SU-DHL-6 (cell line): ENCODE measurements at regions not wholly inside any gene's neighbourhood (a gene's known extent, or its start where the extent isn't known, plus 50 kb on each side); places are given as distances from the start of the nearest gene placed in this dataset.

Source experiments
- H2AFZ ChIP-seq: fragments of 200-600 bp; sonication (generic); 2 replicates; pipeline ENCODE4 v1.6.1; 2014; ENCODE audit warnings: low read depth, mild to moderate bottlenecking, moderate library complexity, mixed read lengths, antibody characterized with exemption, low read length; ENCODE audit not compliant: severe bottlenecking
- H3F3A ChIP-seq: fragments of 200-600 bp; shearing (Covaris generic); 2 replicates; pipeline ENCODE4 v1.6.0; 2016; ENCODE audit warnings: antibody characterized with exemption, mild to moderate bottlenecking; ENCODE audit not compliant: insufficient read depth
- H3K27ac ChIP-seq: fragments of 200-600 bp; sonication (generic); 2 replicates; pipeline ENCODE4 v1.5.1; 2016; ENCODE audit warnings: low read depth, mild to moderate bottlenecking, low read length, moderate library complexity, mixed read lengths
- H3K27me3 ChIP-seq: fragments of 200-600 bp; sonication (generic), shearing (Covaris generic); 2 replicates; pipeline ENCODE4 v1.6.0; 2014; ENCODE audit warnings: mild to moderate bottlenecking, low read length
- H3K36me3 ChIP-seq: fragments of 200-600 bp; sonication (generic); 2 replicates; pipeline ENCODE4 v1.6.1; 2014; ENCODE audit warnings: mild to moderate bottlenecking, low read length, mixed read lengths
- H3K4me2 ChIP-seq: fragments of 300-600, 200-600 bp; shearing (Covaris generic), sonication (generic); 2 replicates; pipeline ENCODE4 v1.6.0; 2014; ENCODE audit warnings: low read length, low read depth, mild to moderate bottlenecking; ENCODE audit not compliant: poor library complexity, severe bottlenecking
- H3K4me3 ChIP-seq: fragments of 200-600 bp; sonication (generic); 2 replicates; pipeline ENCODE4 v1.5.1; 2014; ENCODE audit warnings: antibody characterized with exemption, low read length, mild to moderate bottlenecking, mixed read lengths; ENCODE audit not compliant: insufficient read depth, poor library complexity, severe bottlenecking
- H3K79me2 ChIP-seq: fragments of 200-600 bp; sonication (generic); 2 replicates; pipeline ENCODE4 v1.6.1; 2014; ENCODE audit warnings: mild to moderate bottlenecking, low read length, moderate library complexity; ENCODE audit not compliant: insufficient read depth
- H3K9ac ChIP-seq: fragments of 200-600 bp; sonication (generic); 2 replicates; pipeline ENCODE4 v1.7.0; 2014; ENCODE audit warnings: mild to moderate bottlenecking, low read length
- H3K9me2 ChIP-seq: fragments of 200-600 bp; sonication (generic); replicated peaks from 2 replicates; pipeline ENCODE4 v1.6.1; 2014; ENCODE audit warnings: low read length; ENCODE audit not compliant: insufficient read depth
- H3K9me3 ChIP-seq: fragments of 200-600 bp; sonication (generic); 2 replicates; pipeline ENCODE4 v1.6.1; 2014; ENCODE audit warnings: low read length, mixed read lengths; ENCODE audit not compliant: insufficient read depth
- H4K20me1 ChIP-seq: fragments of 200-600 bp; sonication (generic); 2 replicates; pipeline ENCODE4 v1.6.1; 2014; ENCODE audit warnings: low read depth, mild to moderate bottlenecking, antibody characterized with exemption, low read length, moderate library complexity, mixed read lengths
- CTCF ChIP-seq: fragments of 200-600 bp; sonication (generic); IDR thresholded peaks from one replicate; pipeline ENCODE4 v1.5.1; 2017; ENCODE audit warnings: antibody characterized with exemption, mild to moderate bottlenecking, low read length, moderate library complexity; ENCODE audit not compliant: insufficient read depth, poor library complexity, severe bottlenecking
- EZH2phosphoT487 ChIP-seq: fragments of 200-600 bp; sonication (generic), shearing (Covaris generic); conservative IDR thresholded peaks from 2 replicates; pipeline ENCODE4 v1.6.1; 2018; ENCODE audit warnings: mild to moderate bottlenecking, antibody characterized with exemption, low read length, moderate library complexity, mixed read lengths

DNA sequence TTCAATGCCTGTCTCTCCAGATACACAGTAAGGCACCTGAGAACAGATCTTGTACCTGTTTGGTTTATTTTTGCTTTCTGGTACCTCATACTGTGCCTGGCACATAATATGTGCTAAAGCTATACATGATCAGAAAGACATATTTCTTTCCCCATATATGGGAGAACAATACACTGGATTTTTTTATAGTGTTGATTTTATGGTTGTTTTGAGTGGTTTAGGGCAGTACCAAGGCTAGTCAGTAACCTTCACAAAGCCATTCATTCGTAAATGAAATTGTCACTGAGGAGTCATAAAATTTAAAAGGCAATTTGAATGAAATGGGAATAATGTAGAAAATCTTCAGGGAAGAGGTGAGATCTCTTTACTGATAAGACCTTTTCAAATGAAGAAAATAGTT, 810.2 kb downstream of the TUSC7 start:
- Histone ChIP-seq H3K27ac (no peak overlapping the region), H4K20me1 (no peaks in the 10 kb centered on the region), H3F3A (no peaks in the 10 kb centered on the region), H3K4me3 (no peak overlapping the region), H3K9ac (no peak overlapping the region), H3K9me2 (no peaks in the 10 kb centered on the region), H3K9me3 (no peaks in the 10 kb centered on the region), H3K27me3 (no peaks in the 10 kb centered on the region), H2AFZ (no peak overlapping the region), H3K36me3 (no peaks in the 10 kb centered on the region), H3K79me2 (no peaks in the 10 kb centered on the region), H3K4me2 (no peak overlapping the region)
- TF ChIP-seq CTCF (no peak), EZH2phosphoT487 (no peak)

GRCh38 chr3:117520582-117520981, 811.0 kb downstream of the TUSC7 start:
- H2AFZ ChIP-seq: no peak overlapping the region
- no peaks in the 10 kb centered on the region for H3F3A ChIP-seq
- no peaks in the 10 kb centered on the region for H3K79me2 ChIP-seq

DNA sequence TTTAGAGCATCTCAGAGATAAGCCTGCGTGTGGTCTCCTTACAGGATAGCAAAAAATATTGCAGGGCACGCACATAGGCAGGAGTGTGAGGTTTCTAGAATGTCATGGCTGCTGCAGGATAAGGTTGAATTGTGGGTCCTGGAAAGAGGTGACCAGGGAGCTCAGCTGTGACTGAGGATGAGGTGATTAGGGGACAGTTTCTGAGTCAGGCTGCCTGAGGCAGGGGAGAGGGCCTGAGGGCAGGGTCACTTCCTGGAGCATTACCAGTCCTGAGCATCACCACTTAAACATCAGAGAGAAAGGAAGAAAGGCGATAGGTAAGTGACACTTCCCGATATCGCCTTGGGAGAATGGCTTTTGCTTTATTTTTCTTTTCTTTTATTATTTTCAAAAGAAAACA, 813.8 kb downstream of the TUSC7 start:
- Histone ChIP-seq H2AFZ (no peak overlapping the region), H3K9me3 (no peaks in the 10 kb centered on the region), H3K4me3 (no peak overlapping the region), H3K4me2 (no peak overlapping the region), H3K27ac (no peak overlapping the region), H4K20me1 (no peaks in the 10 kb centered on the region), H3K9me2 (no peaks in the 10 kb centered on the region), H3F3A (no peaks in the 10 kb centered on the region), H3K27me3 (no peaks in the 10 kb centered on the region), H3K79me2 (no peaks in the 10 kb centered on the region), H3K36me3 (no peaks in the 10 kb centered on the region), H3K9ac (no peak overlapping the region)
- no peak for TF ChIP-seq EZH2phosphoT487
- no peak for TF ChIP-seq CTCF

More at GRCh38 chr3:117520582-117520981, 811.0 kb downstream of the TUSC7 start:
- Histone ChIP-seq H3K4me3 (no peak overlapping the region), H4K20me1 (no peaks in the 10 kb centered on the region), H3K9ac (no peak overlapping the region), H3K27ac (no peak overlapping the region), H3K36me3 (no peaks in the 10 kb centered on the region), H3K9me3 (no peaks in the 10 kb centered on the region), H3K4me2 (no peak overlapping the region), H3K27me3 (no peaks in the 10 kb centered on the region), H3K9me2 (no peaks in the 10 kb centered on the region)
- no peak for TF ChIP-seq CTCF
- TF ChIP-seq EZH2phosphoT487: no peak
